GM18508 (cell line): ENCODE measurements at regions not wholly inside any gene's neighbourhood (a gene's known extent, or its start where the extent isn't known, plus 50 kb on each side); places are given as distances from the start of the nearest gene placed in this dataset.
"Not testable (repeated sequence)": the region's sequence is repeated elsewhere in the genome, so short reads cannot be mapped to it uniquely, and the experiment has no call there.

Source experiments
- ATAC-seq: cut with Tn5 transposase; IDR thresholded peaks from one replicate; pipeline ENCODE4 v1.9.1; 2021; ENCODE audit warnings: moderate number of reproducible peaks; ENCODE audit not compliant: insufficient read depth, unreplicated experiment

DNA sequence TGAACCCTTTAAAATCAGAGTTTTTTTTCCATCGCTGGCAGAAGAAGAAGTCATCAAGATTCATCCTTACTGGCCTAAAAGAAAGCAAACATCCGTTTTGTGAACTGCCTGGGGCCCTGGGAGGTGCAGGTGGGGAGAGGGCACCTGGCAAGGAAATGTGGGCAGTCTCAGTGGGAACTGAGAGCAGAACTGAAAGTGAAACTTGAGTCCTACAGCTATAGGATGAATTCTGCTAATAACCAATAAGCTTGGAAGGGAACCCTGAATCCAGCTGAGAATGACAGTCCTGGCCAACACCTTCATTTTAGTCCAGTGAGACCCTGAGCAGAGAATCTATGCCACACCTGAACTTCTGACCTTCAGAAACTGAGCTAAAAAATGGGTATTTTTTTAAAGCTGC, 130.1 kb upstream of the ASCC3 start:
- peak; percentile 99 for ATAC-seq

- ATAC-seq = no peak
Measured at GRCh38 chr6:101013612-101014195, 132.6 kb upstream of the ASCC3 start.

- ATAC-seq = no peak
Measured at GRCh38 chr6:101015541-101015940, 134.4 kb upstream of the ASCC3 start.

GRCh38 chr6:101016163-101016562, 135.0 kb upstream of the ASCC3 start:
- no peak for ATAC-seq

GRCh38 chr6:101018157-101018556, 137.0 kb upstream of the ASCC3 start:
- ATAC-seq = no peak

DNA sequence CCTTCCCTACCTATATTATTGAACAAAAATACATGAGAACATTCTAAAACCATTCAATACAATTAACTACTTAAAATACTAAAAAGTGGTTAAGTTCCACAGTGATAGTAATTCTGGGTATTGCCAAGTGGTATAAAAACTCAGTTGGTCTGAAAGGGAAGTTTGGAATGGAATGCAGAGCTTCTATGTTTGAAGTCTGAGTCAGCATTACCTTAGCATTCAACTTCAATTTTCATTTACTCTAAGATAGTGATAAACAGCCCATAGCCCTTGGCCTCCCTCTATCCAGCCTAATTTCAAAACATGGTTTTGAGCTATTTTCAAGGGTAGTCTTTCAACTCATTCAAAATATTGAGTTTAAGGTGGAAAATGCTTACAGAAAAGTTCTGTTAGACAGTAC, 140.4 kb upstream of the ASCC3 start:
- no peak for ATAC-seq

DNA sequence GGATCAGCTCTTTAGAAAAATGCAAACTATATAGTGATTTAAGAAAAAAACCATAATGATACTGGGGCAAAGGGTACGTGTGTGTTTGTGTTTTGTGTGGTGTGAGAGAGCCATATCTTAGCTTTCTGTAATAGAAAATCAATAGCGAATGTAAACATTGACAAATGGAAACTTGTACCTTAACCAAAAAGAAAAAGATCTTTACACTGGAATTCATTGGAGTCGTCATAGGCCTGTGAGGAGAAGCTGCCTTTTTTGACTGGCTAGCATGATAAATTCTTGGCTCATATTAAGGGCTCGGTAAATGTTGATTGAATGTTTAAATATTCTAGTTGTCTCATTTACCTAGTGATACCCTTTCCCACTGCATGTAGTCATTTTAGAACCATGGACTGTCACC, 161.8 kb upstream of the ASCC3 start:
- no peak for ATAC-seq

DNA sequence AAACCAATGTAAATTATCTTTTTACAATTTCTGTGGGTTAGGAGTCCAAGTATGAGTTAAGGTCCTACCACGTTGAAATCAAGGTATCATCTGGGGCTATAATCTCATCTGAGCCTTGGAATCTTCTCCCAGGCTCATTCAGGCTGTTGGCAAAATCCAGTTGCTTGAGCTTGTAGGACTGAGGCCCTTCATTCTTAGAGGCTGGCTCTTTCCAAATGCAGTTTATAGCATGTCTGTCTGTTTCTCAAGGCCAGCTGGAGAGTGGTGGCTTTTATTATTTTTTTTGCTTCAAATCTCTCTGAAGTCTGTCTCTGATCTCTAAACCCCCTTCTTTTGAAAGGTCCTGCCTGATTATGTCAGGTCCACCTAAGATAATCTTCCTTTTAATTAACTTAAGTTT, 177.2 kb upstream of the ASCC3 start:
- no peak for ATAC-seq

- ATAC-seq = no peak
Measured at GRCh38 chr6:101066481-101066880, 185.4 kb upstream of the ASCC3 start.

GRCh38 chr6:101069191-101069795, 188.2 kb upstream of the ASCC3 start:
- ATAC-seq = no peak

- no peak for ATAC-seq
Measured at GRCh38 chr6:101070044-101070608, 189.0 kb upstream of the ASCC3 start.

- no peak for ATAC-seq
Measured at GRCh38 chr6:101077344-101077743, 196.2 kb upstream of the ASCC3 start.

DNA sequence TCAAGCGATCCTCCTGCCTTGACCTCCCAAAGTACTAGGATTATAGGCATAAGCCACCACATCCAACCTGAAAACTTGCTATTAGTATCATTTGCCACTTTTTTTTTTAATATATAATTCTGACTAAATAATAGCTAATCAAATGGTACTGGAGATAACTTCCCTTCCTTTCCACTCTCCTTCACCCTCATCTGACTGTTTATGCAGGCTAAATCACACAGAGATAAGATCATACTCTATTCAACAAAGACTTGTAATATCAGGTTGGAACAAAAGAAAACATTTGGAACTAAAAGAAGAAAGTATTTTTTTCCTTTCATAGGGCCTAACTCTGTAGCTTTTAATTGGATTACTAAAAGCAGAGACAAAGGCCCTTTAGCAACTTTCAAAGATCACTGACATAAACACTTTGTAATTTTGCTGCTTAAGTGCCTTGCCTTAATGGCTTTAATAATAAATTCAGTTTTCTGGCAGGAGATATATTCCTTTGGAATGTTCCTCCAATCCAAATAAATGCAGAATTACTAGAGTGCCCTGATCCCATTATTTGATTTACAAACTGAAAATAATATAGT, 198.7 kb upstream of the ASCC3 start:
- ATAC-seq = no peak

- ATAC-seq = no peak
Measured at GRCh38 chr6:101080597-101080996, 199.5 kb upstream of the ASCC3 start.

DNA sequence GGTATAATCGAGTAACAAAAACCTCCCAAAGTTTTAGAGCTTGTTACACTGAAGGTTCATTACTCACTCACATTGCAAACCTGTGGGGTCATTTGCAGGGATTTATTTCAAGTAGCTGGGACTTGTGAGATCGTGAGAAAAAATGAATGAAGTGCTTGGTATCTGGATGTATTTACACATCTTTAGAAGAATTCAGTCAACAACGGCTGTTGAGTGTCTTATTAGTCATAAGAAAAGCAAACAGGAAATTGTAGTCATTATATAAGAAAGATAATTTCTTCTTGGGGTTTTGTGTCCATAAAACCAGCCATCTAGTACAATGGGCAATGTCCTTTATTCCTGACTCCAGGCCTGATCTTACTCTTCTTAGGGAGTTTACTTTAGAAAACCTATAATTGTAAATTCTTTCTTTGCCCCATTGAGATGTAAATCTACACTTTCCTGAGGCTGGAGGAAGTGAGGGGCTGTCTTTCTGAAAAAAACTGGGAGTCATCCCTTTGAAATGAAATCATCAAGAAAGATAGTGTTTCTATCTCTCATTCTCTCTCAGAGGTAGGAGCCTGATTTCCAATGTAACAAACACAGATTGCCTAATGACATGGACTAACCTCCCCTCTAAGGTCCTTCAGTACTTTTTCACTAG, 202.5 kb upstream of the ASCC3 start:
- no peak for ATAC-seq

DNA sequence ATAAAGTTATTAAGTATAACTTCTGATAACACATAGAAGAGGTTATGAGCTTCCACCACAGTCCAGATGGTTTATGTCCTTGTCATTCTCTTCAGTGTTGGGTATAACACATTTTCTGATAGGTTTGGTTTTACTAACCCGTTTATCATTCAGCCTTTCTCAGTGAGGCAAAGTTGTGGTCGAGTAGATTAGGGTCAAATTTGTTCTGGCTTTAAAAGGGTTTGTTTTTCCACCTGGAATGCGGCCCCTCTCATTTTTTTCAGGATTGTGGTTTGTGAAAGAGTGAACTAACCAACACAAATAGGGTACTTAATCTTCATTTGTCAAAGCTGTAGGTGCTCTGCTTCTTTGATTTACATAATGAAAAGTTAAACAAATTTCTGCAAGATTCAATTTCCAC, 204.2 kb upstream of the ASCC3 start:
- no peak for ATAC-seq

DNA sequence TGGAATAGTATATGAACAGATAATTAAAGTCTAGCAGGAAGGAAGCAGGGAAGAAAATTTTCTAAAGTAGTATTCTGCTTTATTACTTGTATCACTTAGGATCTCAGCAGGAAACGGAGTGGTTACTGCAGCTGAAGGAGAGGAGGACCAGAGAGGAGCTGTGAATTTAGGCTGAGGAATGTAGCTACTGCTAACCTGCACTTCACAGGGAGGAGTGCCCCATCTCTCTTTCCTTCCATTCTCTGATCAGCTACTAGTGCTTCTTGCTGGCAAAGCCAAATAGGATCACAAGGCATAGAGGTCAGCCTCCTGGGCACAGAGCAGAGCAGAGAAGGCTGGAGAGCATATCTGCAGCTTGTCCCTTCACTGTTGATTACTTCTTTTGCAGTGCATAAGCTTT, 205.3 kb upstream of the ASCC3 start:
- ATAC-seq = no peak

- ATAC-seq = no peak
Measured at GRCh38 chr6:101088594-101088993, 207.5 kb upstream of the ASCC3 start.

DNA sequence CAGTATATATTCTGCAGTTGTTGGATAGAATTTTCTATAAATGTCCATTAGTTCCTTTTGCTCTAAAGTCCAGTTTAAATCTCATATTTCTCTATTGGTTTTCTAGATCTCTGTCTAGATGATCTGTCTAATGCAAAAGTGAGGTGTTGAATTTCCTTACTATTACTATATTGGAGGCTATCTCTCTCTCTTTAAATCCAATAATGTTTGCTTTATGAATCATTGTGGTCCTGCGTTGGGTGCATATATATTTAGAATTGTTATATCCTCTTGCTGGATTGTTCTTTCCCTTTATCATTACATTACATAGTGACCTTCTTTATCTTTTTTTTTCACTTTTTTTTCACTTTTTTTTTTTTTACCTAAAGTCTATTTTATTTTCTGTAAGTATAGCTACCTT, 208.5 kb upstream of the ASCC3 start:
- no peak for ATAC-seq

- ATAC-seq = no peak
Measured at GRCh38 chr6:101090281-101090680, 209.2 kb upstream of the ASCC3 start.

- ATAC-seq = not testable (repeated sequence)
Measured at GRCh38 chr6:101098605-101099004, 217.5 kb upstream of the ASCC3 start.
